ENCODE measurements at regions not wholly inside any gene's neighbourhood (a gene's known extent, or its start where the extent isn't known, plus 50 kb on each side); places are given as distances from the start of the nearest gene placed in this dataset.

GRCh38 chr15:99502661-99503060 is 63.1 kb upstream of the MEF2A start:
- H3K4me1 ChIP-seq = peaks cover 46% of the 10 kb centered on the region
- H3K36me3 ChIP-seq = no peaks in the 10 kb centered on the region
- H3K27ac ChIP-seq = no peak overlapping the region
- ATAC-seq (no peak), DNase-seq (no peak)
- TF ChIP-seq, protein P1, sequence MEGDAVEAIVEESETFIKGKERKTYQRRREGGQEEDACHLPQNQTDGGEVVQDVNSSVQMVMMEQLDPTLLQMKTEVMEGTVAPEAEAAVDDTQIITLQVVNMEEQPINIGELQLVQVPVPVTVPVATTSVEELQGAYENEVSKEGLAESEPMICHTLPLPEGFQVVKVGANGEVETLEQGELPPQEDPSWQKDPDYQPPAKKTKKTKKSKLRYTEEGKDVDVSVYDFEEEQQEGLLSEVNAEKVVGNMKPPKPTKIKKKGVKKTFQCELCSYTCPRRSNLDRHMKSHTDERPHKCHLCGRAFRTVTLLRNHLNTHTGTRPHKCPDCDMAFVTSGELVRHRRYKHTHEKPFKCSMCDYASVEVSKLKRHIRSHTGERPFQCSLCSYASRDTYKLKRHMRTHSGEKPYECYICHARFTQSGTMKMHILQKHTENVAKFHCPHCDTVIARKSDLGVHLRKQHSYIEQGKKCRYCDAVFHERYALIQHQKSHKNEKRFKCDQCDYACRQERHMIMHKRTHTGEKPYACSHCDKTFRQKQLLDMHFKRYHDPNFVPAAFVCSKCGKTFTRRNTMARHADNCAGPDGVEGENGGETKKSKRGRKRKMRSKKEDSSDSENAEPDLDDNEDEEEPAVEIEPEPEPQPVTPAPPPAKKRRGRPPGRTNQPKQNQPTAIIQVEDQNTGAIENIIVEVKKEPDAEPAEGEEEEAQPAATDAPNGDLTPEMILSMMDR (IDR thresholded peaks at IDR 0.05) = no peak
- intact Hi-C loops (cut with DNase I) = no loop called here
- no peaks in the 10 kb centered on the region for H3K9me3 ChIP-seq
- H3K27me3 ChIP-seq (ENCODE audit: low read depth) = no peaks in the 10 kb centered on the region
- H3K4me3 ChIP-seq = no peak overlapping the region

DNA sequence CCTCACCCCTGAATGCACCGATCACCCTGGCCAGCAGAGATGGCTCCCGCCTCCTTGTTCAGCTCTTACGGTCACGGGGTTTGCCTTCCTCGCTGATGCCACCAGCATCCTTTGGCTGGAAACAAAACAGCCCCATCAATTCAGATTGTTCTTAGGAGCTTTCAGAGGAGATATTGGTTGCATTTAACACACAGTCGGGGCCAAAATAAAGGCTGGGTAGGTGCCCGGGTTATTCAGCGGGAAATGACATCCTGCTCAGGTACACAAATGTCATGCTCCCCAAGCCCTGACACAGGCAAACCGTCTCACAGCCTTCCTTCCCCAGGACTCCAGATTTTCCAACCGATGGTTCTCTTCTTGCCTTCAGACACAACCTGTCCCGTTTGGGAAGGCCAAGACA is 62.4 kb upstream of the MEF2A start:
- H3K27ac ChIP-seq = no peak overlapping the region
- no peaks in the 10 kb centered on the region for H3K36me3 ChIP-seq
- no peak overlapping the region for H3K4me3 ChIP-seq
- ATAC-seq (no peak), DNase-seq (no peak)
- intact Hi-C loops (cut with DNase I) = no loop called here
- peaks cover 53% of the 10 kb centered on the region for H3K4me1 ChIP-seq
- TF ChIP-seq, protein P1 (IDR thresholded peaks at IDR 0.05) = no peak
- H3K9me3 ChIP-seq = no peaks in the 10 kb centered on the region
- H3K27me3 ChIP-seq (ENCODE audit: low read depth) = no peaks in the 10 kb centered on the region

DNA sequence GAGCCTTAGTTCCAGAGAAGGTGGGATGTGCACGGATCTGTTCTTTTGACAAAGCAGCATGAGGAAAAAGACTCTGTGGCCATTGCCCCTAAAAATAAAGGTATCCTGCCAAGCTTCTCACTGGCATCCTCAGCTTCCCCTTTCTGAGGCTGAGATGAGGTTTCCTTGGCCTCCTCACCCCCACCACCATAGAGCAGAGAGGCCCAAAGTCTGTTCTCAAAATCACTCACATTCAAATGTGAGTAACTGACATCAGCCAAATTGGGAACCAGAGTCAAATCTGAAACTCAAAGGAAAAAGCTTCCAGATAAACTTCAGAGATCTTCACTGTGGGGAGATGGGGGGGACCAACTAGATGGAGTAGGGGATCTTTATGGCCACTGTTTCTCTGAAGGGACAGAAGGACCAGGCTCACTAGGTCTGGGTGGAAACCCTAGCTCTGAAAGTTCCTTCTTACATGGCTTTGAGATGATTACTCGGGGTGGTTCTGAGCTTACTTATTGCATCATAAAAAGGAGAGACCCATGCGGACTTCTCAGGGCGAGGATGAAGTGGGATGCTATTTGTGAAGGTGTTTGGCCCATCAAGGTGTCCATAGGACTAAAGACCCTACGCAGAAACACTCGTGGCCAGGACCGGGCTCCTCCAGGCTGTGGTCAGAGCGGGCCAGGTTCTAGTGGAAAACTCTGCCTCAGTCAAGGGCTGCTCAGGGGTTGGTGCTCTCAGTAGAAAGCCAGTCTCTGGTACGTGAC is 61.5 kb upstream of the MEF2A start:
- intact Hi-C loops (cut with DNase I) = no loop called here
- no peak for DNase-seq
- peaks cover 61% of the 10 kb centered on the region for H3K4me1 ChIP-seq
- H3K27me3 ChIP-seq (ENCODE audit: low read depth) = no peaks in the 10 kb centered on the region
- no peaks in the 10 kb centered on the region for H3K9me3 ChIP-seq
- no peaks in the 10 kb centered on the region for H3K36me3 ChIP-seq
- no peak overlapping the region for H3K4me3 ChIP-seq
- no peak overlapping the region for H3K27ac ChIP-seq
- no peak for ATAC-seq
- TF ChIP-seq, protein P1 (IDR thresholded peaks at IDR 0.05) = no peak

DNA sequence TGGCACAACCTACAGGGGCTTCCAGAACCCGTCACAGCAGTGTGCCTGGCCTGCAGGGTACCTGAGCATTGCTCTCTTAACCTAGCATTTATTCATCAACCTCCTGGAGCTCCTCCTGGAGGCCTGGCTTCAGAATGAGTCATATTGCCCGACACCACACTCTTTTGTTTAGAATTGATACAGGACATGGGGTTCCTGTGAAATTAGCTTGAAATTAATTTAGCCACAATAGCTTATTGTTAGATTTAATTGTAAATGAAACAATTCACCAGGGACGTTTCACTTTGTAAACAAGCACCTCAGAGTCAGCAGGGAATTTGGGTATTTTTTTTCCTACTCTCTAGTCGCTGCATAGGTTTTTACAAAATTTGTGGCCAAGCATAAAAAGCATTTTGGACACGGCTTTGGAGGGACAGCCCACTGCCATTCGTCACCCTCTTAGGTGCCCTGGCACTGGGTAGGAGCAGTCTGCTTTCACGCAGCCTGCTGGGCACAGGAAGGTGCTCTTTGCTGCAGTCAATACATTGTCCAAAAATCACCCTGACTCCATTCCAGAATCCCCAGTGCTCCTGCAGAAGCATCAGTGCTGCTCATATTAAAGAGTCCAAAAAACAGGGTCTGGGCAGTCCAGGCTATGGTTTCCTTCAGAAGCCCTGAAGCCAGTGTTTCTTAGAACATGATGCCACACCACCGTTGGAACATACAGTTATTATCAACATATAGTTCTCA is 60.8 kb upstream of the MEF2A start:
- TF ChIP-seq, protein P1 (IDR thresholded peaks at IDR 0.05) = no peak
- no peak overlapping the region for H3K27ac ChIP-seq
- intact Hi-C loops (cut with DNase I) = no loop called here
- H3K9me3 ChIP-seq = no peaks in the 10 kb centered on the region
- H3K4me1 ChIP-seq = peaks cover 66% of the 10 kb centered on the region
- H3K36me3 ChIP-seq = no peaks in the 10 kb centered on the region
- DNase-seq = no peak
- no peaks in the 10 kb centered on the region for H3K27me3 ChIP-seq (ENCODE audit: low read depth)
- ATAC-seq = no peak
- no peak overlapping the region for H3K4me3 ChIP-seq

GRCh38 chr15:99506399-99506798 is 59.4 kb upstream of the MEF2A start:
- no peak overlapping the region for H3K4me3 ChIP-seq
- no peak overlapping the region for H3K27ac ChIP-seq
- intact Hi-C loops (cut with DNase I) = no loop called here
- no peak for DNase-seq
- no peaks in the 10 kb centered on the region for H3K27me3 ChIP-seq (ENCODE audit: low read depth)
- TF ChIP-seq, protein P1 (IDR thresholded peaks at IDR 0.05) = no peak
- ATAC-seq = no peak
- H3K36me3 ChIP-seq = no peaks in the 10 kb centered on the region
- H3K4me1 ChIP-seq = peaks cover 77% of the 10 kb centered on the region
- no peaks in the 10 kb centered on the region for H3K9me3 ChIP-seq

Data from lower lobe of right lung (tissue), 2 donors.